HuH-7 (cell line): ENCODE measurements at regions not wholly inside any gene's neighbourhood (a gene's known extent, or its start where the extent isn't known, plus 50 kb on each side); places are given as distances from the start of the nearest gene placed in this dataset.
A peak's percentile ranks its signal among the peaks of the same experiment; 100 is the strongest.
"Not testable (repeated sequence)": the region's sequence is repeated elsewhere in the genome, so short reads cannot be mapped to it uniquely, and the experiment has no call there.

ENCODE experiments used
- DNase-seq: peaks from one replicate; pipeline ENCODE4 v3.0.0; 2011; ENCODE audit warnings: low spot score

DNA sequence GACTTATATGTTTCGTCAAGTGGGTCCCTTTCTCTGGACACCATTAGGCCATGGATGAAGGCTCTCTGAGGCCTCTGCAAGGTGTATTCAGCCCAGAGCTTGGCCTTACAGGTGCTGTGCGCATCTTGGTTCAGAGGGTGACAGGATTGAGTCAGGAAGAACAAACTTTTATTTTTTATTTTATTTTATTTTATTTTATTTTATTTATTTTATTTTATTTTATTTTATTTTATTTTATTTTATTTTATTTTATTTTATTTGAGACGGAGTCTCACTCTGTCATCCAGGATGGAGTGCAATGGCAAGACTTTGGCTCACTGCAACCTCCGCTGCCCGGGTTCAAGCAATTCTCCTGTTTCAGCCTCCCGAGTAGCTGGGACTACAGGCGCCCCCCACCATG, 370.4 kb upstream of the CLNK start:
- DNase-seq, result not testable (repeated sequence)

DNA sequence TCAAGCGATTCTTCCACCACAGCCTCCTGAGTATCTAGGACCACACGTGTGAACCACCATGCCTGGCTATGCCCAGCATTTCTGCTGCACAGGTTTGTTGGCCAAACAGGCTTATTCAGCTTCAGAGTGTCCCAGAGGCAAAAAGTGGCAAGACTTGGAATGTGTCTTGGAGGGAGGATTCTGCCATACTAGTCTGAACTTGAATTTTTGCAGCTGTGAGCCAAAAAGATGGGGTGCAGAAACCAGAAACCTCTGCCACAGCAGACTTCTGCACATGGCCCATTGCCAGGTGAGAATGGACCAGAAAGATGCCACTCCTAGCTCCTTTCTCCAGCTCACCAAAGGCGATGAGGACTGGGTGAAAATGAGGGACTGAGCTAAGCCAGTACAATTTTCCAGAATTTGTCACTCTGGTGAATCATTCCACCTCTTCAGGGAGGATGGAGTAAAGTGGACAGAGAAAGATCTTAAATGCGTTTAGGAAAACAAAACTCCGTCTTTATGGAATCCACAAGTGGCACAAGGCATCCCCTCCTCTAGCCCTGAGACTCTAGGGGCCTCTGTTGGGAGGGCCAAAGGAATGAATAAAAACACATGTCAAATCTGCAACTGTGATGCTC, 369.1 kb upstream of the CLNK start:
- DNase-seq, result no peak

DNA sequence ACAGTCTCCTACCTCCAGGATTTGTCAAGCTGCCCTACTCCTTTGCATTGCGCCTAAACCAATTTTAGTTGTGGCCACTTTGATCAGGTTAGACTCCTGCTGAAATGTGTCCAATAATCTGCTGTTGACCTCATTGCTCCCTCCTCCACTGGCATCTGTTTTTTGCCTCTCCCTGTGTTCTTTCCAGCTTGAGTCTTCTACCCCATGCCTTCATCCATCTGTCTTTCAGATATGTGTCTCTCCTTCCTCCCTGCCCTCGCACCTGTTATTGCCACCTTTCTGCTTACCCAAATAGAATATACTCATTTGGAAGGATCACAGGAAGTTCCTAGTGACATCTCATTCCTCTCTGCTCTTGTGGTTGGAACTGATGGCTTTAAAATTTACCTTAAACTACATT, 366.6 kb upstream of the CLNK start:
- no peak for DNase-seq

DNA sequence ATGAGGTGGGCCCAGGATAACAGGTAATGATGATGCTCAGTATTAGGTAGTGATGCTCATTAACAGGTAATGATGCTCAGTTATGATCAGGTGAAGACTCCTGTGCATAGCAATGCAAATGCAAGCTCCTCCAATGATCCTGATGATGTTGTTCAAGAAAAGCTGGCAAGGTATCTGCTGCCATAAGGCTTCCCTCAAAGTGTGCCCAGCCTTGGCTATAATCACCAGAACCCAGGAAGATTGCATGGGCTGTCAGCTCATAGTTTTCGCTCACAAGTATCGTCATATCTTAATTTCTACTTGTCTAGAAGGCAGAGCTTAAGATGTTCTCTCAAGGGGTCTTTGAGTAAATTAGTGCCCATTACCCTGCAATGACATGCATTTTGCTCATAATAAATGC, 366.2 kb upstream of the CLNK start:
- DNase-seq, result no peak

DNA sequence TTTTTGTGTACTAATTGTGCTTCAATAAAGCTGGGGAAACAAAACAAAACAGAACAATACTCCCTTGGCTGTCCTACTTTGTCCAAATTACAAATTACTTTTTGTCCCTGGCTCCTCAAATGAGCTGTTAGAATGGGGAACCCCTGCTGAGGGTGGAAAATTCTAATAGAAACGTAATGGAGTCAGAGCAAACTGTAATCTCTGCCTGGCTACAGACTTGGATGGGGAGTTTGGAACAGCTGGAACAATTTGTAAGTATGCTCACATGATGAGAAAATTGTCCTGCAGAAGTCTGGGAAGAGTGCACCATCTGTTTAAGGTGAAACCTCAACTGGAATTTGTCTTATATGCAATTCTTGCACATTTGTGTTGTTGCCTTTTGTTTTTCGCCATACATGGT, 364.4 kb upstream of the CLNK start:
- DNase-seq, result no peak

DNA sequence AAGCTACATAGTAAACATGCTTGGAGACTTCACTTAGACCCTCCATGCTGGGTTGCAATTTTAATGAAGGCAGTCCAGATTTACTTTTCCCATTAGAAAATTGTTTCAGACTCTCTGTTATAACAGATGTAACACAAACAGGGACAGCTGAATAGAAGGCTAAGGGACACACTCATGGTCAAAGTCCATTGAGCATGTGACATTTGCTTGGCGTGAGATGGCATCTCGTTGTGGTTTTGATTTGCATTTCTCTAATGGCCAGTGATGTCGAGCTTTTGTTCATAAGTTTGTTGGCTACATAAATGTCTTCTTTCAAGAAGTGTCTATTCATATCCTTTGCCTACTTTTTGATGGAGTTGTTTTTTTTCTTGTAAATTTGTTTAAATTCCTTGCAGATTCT, 358.2 kb upstream of the CLNK start:
- DNase-seq, result no peak

DNA sequence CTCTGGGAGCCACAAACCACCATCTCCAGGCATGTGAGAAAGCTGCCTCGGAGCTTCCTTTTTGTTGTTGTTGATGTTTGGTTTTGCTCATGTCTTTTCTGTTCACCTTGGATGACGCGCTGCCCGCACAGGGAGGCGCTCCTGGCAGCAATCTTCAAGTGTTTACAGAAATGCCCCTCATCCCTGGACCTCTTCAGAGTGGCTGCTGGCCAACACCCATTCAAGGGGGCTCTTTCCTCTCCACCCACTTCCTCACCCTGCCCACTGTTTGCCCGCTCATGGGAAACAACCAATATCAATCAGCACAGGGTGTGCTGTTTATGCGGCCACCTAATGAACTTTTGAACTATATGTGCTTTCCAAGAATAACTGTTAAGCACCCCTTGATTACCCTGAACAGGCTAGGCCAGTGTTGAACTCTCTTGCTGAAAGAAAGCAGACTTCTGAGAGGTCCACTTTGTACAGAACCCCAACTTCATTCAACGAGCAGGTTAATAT, 355.1 kb upstream of the CLNK start:
- DNase-seq, result no peak

DNA sequence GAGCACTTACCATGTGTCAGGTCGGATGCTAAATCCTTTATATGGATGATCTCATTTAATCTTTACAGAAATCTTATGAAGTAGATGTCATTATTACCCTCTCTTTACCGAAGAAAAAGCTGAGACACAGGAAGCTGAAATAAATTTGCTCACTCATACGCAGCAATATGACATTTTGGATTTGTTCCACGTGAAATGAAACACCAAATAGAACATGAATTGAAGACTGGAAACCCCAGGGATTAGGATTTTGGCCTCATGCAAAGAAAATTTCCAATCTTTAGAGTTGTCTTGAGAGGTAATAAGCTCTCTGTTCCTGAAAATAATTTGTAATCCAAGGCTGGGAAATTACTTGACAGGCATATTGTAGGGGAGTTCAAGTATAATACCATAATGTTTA, 354.4 kb upstream of the CLNK start:
- DNase-seq, result no peak

DNA sequence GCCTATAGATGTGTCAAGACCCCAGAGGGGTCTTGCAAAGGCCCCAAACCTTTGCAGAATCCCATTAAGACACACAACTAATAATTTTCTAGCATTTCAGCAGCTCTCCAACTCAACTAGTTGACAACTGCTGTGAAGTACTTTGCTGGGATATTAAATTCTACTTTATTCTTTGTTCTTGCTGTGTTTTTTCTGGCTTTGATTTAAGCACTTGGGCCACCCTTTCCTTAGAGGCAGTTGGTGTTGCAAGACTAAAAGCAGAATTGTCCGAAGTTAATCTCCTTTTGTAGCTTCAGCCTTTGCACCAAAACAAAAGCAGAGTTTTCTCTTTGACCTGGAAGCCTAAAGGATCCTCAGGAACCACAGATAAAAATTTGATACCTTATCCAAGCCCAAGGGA, 353.1 kb upstream of the CLNK start:
- DNase-seq, result no peak

DNA sequence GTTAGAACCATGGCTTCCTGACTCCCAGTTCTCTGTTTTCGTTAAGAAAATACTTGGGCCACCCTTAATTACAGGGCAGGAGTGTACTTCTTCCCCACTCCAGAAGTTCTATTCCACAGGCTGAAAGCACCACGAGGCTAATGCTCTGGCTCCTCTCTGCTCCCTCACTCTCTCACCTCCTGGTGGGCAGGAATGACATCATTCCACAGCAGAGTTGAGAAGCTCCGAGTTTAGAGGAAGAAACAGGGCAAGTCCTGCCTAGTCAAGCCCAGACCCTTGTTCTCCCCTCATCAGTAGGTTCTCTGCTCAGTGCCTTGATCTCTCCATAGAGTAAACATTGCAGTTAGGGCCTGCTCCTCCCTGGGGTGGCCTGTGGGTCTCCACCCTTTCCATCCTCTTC, 343.8 kb upstream of the CLNK start:
- no peak for DNase-seq

DNA sequence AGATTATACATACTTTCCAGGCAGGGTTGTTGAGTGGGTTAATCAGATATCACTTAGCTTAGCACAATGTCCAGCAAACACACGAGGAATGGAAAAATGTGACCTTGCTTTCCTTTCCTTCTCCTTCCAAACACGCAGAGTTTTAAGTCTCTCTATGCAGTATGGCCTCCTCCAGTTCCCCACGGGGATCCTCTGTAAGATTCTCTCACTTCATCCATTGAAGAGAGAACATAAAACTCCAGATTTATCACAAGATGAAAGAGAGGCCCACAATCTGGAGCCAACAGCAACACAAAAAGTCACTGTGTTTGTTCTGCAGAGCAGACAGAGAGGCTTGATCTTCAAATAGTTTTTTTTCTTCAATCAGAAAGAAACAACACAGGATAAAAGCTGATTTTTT, 336.8 kb upstream of the CLNK start:
- DNase-seq, result no peak

DNA sequence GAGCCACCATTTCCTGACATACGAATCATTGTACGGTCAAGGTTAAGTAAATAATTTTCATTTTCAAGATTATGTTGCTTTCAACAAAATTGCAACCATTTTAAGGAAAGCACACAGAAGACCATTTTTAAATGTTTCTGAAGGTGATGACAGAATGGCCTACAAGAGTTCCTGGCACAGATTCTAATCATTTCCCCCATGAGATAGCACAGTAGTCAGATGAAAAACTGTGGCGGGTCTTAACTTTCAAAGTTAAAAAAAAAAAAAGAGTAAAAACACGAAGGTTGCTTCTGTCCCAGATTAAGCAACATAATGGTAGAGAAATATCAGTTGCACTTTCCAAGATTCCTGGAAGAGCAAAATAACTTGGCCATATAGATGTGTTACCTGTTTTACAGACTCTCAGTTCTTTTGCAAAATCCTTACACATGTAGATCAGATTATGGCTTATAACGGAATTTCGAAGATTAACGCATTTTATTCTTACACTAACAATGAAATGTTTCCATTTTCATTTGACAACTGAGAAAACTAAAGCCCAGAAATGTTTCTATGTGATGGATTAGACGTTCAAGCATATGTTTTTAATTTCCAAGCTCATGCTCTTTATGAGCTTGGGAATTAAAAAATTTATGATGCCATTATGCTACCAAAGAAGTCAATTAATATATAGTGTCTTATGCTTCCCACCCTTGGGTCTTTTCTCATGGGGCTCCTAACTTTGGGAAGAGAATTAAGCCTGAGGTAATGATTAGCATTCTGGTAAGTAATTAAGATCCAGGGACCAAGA, 335.1 kb upstream of the CLNK start:
- no peak for DNase-seq

DNA sequence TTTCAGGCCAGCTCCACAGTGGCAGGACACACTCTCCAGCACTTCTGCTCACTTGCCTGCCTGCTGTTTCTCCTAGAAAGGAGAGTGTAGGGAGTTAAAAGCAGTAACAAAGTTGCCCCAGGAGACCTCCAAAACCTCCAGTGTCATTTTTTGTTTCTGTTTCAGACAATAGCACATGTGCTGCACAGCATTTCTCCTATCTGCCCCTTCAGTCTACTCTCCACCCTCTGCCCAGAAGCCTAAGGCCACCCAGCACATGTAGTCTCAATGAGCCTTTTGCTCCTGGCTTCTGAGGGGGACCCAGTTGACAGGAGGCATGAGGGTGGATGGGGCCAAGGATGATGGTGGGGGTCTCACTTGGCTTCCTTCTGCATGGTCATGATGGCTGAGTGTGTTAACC, 329.6 kb upstream of the CLNK start:
- DNase-seq, result no peak

DNA sequence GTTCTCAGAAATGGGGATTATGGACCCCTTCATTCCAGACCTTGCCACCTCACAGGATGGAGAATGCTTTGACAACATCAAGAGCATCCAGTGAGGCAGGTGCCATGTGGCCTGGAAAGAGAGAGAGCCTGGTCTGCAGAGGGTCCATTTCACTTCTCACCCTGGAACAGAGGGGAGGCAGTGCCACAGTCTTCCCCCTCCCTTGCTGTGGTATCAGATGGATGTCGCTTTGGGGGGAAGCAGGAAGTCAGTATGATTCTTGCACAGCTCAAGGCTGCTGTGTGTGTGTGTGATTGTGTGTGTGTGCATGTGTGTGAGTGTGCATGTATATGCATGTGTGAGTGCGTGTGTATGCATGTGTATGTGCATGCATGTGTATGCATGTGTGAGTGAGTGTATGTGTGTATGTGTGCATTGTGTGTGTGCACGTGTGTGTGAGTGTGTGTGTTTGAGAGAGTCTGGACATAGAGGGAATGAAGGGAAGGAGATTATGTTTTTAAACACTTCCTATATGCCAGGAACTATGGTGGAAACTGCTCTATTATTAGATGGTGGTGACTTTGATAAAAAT, 328.6 kb upstream of the CLNK start:
- DNase-seq, result no peak

DNA sequence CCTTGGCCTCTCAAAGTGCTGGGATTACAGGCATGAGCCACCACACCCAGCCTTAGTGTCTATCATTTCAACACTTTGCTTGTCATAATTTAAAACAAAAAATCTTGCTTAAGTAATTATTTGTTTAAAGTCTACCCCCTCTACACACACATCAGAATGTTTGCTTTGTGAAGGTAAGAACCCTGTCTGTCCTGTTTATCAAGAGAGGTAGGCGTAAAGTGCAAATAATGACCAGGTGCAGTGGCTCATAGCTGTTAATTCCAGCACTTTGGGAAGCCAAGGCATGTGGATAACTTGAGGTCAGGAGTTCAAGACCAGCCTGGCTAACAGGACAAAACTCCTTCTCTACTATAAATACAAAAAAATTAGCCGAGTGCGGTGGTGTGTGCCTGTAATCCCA, 326.7 kb upstream of the CLNK start:
- DNase-seq, result peak; percentile 6

DNA sequence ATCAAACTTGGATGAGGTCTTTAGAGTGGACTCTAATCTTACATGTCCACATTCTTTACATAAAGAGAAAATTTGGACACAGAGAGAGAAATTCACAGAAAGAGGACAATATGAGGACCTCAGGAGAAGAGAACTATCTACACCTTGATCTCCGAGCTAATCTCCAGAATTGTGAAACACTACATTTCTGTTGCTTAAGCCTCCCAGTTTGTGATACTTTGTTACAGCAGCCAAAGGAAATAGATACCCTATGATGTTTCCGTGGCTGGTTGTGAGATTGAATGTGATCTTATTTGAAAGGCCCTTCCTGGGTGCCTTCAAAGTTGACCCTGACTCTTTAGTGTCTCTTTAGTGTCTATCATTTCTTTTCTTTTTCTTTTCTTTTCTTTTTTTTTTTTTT, 326.1 kb upstream of the CLNK start:
- no peak for DNase-seq

DNA sequence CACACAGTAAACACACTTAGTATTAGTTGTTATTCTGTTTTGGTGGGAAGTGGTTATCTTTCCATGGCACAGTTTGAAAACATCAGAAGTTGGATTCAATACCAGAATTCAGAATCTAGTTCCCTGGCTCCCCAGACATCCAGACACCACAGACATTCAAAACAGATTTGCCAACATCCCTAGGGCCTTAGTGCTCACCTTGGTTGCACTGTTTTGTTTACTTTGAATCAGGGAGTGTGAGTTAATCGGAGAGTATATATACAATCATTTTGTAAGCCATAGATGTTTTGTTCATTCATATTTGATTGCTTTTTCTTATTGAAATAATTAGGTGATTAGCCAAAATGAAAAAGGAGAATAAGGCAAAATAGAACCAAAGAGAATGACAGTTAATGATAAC, 324.7 kb upstream of the CLNK start:
- DNase-seq, result no peak

DNA sequence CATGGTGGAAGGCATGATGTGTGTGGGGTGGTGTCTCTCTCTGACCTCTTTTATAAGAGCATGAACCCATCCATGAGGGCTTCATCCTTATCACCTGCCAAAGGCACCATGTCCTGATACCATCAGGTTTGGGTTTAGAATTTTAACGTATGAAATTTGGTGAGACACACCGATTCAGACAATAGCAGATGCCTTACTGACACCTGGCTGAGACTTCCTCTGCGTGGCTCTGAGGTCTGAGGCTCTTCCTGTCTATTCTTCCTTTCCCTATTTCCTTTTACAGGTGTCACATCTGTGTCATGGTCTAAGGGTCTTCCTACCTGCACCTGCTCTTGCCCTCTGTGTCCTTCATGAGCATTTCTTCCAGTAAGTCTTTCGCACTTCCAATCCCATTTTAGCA, 320.7 kb upstream of the CLNK start:
- no peak for DNase-seq

DNA sequence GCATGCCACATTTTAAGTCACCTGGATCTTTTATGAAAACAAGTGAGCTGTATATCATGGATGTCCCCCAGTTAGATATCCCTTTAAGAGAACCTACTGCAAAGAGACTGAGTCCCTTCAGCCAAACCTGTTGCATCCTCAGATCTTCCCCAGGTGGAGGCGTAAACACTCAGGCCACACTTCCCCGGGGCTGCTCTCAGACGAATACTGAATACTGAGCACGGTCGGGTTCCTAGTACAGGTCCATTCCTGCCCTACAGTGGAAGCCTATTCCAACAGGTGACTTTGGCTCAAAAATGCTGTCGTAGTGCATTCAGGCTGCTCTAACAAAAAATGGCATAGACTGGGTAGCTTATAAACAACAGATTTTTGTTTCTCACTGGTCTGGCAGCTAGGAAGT, 320.2 kb upstream of the CLNK start:
- DNase-seq, result no peak

DNA sequence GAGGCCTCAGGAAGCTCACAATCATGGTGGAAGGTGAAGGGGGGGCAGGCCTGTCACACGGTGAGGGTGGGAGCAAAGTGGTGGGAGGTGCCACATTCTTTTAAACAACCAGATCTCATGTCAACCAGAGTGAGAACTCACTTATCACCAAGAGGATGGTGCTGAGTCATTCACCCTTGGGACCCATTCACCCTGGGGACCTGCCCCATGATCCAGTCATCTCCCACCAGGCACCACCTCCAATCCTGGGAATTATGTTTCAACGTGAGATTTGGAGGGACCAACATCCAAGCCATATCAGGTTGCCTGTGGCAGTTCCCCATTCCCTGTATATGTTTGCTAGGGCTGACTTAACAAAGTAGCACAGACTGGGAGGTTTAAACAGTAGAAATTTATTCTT, 318.4 kb upstream of the CLNK start:
- DNase-seq, result no peak

DNA sequence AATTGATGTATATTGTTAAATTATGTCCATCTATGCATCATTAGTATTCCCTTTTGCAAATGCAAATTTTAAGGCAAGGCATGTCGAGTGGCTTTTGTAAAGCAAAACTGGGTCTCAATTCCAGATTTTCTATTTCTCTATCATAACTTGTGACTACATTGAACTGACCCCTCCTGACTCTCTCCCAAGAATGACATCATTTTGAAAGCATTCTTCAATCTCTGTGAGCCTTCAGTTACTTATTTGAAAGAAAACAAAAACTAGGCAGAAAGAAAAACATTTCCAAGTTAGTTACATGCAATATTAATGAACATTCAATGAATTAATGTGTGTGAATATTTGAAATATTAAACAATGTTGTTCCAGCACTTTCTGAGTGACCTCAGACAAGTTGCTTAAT, 314.3 kb upstream of the CLNK start:
- DNase-seq, result no peak

DNA sequence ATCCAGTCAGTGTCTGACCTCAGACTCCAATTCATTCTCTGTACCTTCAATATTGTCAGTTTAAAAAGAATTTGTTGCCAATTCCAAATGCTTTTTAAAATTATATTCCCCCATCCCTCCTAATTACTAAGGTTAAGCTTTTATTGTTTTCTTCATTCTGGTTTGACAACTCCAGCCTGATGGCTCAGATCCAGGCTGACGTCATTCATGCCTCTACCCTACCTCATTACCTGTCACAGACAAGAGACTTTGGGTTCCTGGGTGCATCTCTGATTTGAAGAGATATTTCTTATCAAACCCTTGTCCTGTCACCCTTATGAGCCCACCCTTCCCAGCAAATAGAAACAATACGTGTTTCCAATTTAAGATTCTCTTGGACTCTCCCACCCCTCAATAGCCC, 300.2 kb upstream of the CLNK start:
- no peak for DNase-seq

DNA sequence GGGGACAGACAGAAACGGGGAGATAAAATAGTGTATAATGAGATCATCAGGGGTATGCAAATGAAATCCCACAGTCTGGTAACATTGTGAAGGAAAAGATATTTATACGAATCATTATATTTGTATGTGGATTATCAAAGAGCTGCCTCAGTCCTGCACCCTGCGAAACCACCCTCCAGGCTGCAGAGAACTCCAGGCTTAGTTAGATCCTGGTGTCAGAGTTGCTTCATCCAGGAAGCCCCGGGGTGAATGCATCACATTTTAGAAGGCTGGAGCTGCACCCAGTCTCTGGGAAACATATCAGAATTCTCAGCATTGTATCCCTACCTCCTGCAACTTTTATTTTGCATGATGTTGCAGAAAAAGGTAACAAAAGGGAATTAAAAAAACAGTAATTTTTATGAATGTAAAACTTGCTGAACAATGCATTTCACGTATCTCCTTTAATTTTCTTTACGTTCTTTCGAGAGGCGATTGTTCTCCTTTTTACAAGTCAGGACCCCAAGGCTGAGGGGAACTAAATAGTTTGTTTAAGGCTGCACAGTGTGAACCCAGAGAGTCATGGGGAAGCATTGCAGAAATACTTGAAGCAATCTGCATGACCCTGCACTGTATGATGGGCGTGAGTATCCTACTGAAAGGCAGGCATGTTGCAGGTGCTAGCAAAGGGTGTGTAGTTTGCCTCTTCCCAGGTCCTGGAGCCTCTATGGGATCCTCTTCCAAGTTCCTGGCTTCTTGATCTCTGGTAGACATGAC, 299.5 kb upstream of the CLNK start:
- DNase-seq, result no peak
